ENCODE measurements at regions not wholly inside any gene's neighbourhood (a gene's known extent, or its start where the extent isn't known, plus 50 kb on each side); places are given as distances from the start of the nearest gene placed in this dataset.

DNA sequence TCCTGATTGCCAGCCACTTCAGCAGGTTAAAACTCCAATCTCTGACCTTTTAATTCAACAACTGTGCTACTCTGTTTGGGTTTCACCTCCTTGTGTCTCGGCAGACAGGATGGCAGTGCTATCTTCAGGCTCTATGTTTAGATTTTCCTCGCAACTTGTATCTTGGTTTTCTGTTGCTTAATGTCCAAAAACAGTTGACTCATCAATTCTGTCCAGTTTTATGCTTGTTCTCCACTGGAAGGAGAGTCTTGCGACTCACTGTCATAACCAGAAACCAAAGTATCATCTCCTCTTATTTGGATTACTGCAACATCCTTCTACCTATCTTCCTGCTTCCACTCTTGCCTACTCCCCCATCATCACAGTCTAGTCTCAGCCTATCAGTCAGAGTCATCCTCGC lies 130.9 kb upstream of the ADAMTS16 start:
- no peak for DNase-seq (ENCODE audit: low spot score)

DNA sequence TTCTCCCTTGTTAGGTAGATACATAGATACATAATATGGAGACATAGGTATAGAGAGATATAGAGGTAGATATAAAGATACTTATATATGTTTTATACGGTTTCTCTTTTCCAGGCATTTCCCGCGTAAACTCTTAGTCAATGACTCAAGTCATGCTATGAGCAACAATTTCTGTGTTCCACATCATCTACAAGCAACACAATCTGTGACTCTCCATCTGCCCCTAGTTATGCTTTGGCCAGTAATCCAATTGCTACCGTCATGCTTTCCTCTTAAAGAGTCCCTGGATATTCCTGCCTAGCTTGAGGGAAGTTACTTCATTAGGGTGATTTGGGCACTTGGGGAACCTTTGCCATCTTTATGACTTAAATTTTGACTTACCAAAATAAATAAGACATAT lies 129.0 kb upstream of the ADAMTS16 start:
- no peak for DNase-seq (ENCODE audit: low spot score)

DNA sequence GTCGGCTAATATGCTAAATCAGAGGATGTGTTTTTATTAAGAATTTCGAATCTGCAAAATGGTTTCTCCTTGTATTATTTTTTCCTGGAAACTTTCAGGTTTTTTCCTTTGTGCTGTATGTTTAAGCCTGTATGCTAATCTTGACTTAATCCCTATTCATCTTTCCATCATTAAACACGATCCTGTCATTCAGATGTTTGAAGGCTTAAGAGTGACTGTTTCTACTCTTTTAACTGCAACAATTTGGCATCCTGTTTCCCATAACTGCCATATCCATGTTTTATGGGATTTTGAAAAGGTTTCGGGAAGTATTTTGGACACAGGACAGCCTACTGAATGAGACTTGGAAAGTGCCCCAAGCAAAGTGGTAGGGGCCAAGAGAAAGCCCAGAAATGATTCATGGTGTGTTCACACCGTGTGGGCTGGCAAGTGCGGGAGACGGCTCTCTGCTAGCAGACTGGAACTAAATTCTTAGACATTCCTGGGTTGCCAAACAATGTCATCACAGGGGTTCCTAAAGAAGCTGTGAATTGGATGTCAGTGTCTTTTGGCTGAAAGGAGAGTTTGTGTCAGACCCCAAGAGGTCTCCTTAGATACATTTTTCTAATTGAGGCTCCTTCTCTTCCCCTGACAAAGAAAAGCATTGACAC lies 125.4 kb upstream of the ADAMTS16 start:
- DNase-seq (ENCODE audit: low spot score), result peak; percentile 74

DNA sequence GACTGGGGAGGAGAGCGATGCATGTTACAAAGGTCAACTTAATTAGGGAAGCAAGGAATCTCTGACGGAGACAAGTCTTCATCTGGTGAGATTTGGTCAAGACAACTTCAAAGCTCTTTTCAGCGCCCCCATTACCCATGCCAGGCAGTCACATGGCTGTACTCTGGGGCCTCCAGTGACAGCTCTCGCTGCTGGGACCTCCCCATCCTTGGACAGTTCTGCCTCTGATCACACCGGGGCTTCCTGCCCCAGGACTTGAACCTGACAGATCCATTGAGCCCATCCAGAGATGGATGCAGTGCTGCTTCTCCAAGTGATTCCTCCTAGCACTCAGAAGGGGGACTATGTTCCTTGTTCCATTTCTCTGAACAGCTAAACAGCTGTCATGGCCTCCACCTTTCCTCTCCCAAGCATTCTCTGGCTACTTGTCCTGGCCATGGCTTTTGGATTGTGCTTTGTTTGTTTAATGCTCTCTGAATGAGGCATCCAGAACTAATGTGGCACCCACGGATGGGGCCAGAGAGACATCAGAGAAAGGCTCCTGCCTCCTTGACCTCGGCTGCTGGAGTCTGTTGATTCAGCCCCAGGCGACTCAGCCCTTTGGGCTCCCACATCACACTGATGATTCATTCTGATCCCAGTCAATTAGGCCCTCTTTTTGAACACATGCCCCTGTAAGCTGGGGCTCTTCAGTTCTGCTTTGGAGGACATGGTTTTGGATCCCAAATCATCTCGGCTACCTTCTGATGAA lies 122.1 kb upstream of the ADAMTS16 start:
- peak; percentile 81 for DNase-seq (ENCODE audit: low spot score)

DNA sequence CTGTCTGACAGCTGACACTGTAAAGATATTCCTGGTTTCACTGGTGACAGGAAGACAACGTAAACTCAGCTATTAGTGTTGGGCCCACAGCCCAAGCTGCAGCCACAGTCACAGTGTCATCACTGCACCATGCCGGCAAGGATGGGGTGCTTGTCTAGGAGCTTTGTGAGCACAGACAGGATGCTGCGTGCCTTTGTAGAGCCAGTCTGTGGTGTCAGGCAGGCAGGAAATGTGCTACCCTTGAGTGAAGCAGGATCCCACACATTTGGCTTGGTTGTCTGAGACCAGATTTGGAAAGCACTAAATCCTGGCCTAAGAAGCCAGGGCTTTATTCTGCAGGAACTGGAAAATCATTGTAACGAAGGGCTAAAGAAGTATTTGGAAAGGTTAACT lies 121.6 kb upstream of the ADAMTS16 start:
- peak; percentile 67 for DNase-seq (ENCODE audit: low spot score)

DNA sequence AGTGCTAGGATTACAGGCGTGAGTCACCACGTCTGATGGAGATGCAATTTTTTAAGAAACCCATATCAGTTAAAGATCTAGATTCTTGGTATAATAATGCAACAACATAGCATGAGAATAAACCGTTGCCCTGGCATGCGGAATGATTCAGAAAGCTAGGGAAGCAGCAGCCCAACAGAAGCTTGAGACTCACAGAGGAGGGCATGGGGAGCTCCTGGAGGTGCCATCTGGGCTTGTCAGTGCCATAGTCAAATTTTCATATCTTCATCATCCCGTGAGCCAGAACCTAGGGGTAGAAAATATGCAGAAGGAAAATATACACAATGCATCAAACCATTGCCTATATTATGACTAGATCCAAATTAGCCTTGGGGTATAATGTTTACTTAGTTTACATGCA lies 118.7 kb upstream of the ADAMTS16 start:
- no peak for DNase-seq (ENCODE audit: low spot score)

DNA sequence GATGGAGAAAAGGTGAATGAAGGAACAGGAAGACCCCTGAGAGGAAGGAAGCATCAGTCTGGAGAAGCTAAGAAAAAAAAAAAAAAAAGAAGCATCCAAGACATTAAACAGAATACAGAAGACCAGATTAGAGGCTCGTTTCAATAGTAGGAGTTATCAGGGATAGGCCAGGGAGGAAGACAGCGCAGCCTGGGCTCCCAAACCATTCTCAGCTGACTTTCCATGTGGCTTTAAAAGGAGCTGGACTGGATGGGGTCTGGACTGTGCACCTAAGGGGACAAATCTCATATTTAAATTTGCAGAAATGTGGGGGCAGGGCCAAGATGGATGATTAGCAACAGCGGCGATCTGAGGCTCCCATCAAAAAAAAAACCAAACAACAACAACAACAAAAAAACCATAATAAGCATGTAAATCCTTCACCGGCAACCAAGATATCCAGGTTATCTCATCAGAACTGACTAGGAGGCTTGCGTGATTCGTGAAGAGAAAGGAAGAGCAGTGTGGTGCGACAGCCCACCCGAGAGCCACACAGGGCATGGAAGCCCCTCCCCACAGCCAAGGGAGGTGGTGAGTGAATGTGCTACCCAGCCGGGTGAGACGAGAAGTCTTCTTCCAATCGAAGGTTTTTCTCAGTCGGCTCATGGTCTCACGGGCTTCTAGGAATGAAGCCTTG lies 114.9 kb upstream of the ADAMTS16 start:
- DNase-seq (ENCODE audit: low spot score), result no peak

DNA sequence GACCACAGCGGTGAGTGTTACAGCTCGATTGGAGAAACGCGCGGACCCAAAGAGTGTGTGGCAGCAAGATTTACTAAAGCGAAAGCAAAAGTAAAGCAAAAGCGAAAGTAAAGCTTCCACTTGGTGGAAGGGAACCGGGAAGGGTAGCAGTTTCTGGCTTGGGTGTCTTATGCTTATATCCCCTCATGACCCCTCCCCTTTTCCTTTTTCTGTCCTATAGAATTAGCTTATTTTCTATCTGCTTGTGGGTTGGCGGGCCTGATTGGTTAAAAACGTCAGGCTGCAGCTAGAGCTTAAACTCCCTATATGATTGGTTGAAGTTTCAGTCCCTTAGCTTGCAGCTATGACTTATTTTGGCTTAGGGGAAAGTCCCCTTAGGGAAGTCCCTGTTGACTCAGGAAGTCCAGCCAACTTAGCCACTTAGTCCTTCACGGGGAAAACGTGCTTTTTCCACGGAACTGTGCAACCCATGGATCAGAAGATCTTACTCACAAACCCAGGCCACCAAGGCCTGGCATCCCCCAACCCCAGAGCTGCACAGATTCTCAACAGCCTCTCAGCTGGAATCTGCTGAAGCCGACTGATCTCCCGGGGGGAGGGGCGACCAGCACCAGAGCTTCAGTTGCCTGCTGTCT lies 114.2 kb upstream of the ADAMTS16 start:
- DNase-seq (ENCODE audit: low spot score), result no peak

DNA sequence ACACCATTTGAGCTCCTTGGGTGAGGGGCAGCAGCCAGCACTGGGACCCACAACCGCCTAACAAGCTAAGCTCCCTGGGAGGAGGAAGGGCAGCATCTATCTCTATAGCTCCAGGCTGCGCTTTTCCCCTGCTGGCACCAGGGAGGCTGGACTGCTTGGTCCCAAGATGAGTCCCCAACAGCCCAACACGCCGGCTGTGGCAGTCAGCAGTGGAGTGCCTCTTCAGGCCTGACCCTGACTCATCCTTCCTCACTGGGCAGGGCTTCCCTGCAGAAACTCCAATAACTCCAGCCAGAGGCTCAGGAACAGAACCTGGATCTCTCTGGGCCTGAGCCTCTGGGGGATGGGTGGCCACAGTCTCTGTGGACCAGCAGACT lies 113.7 kb upstream of the ADAMTS16 start:
- no peak for DNase-seq (ENCODE audit: low spot score)

DNA sequence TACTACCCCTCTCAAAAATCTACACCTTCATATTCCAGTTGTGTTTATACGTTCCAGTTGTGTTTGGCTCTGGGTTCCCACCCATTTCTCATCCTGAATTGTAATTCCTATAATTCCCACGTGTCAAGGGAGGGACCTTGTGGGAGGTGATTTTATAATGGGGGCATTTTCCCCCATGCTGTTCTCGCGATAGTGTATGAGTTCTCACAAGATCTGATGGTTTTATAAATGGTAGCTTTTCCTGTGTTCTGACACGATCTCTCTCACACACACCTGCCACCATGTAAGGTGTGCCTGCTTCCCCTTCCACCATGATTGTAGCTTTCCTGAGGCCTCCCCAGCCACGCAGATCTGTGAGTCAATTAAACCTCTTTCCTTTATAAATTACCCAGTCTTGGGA lies 108.5 kb upstream of the ADAMTS16 start:
- DNase-seq (ENCODE audit: low spot score), result no peak

DNA sequence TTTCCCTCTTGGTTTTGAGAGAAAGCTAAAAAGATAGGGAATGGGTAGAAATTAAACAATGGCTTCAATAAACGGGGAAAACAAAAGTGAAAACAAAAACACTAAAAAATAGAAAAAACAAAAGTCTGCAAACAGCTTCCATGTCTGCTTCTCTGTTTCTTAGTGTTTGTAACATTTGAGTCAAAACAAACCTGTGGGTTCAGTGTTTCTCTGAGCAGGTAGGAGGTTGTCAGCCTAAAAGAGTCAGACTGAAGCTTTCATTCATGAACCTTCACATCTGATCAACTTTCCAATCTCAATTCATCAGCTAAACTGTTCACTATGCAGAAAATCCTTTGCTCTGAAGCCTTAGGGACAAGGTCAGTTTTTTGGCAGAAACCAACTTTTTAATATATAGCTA lies 102.5 kb upstream of the ADAMTS16 start:
- DNase-seq (ENCODE audit: low spot score), result no peak

DNA sequence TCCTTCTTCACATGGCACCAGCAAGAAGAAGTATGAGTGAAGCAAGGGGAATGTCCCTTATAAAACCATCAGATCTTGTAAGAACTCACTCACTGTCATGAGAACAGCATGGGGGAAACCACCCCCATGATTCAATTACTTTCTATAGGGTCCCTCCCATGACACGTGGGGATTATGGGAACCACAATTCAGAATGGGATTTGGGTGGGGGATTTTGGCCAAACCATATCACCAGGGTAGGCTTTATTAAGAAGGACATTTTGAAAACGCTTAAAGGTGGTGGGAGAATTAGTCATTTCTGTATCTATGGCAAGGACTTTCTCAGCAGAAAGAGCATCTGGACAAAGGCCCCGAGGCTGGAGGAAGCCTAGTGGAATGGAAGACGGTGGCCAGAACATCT lies 100.2 kb upstream of the ADAMTS16 start:
- no peak for DNase-seq (ENCODE audit: low spot score)

DNA sequence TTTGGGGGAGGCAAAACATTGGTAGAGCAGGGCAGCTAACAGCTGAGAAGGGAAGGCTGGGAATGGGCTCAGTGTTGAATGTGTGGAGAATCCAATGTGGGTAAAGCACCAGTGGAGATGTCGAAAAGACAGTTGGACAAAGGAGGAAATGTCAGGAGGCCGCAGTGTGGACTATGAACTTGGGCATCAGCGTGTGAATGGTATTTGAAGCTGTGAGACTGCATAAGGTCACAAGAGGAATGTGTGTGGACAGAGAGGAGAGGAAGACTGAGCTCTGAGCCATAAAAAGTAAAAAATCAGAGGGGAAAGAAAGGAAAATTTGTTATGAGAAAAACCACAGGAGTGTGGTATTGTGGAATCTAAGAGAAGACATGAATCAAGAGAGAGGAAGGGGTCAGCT lies 99.4 kb upstream of the ADAMTS16 start:
- DNase-seq (ENCODE audit: low spot score), result no peak

DNA sequence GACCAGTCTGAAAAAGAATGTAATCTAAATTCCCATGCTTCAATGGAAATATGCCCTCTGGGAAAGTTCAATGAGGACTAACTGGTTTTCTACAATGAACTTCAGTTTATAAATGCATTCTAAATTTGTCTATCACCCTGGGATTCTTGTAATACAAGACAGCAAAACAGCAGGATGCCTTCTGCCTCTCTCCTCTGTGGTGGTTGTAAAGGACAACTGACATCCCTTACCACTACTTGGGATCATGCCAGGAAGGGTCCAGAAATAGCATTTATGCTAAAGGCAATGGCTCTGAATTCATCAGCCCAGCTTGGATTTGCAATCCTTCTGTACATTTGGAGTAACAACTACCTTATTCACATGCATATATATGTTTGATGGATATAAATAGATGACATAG lies 97.3 kb upstream of the ADAMTS16 start:
- DNase-seq (ENCODE audit: low spot score), result no peak

DNA sequence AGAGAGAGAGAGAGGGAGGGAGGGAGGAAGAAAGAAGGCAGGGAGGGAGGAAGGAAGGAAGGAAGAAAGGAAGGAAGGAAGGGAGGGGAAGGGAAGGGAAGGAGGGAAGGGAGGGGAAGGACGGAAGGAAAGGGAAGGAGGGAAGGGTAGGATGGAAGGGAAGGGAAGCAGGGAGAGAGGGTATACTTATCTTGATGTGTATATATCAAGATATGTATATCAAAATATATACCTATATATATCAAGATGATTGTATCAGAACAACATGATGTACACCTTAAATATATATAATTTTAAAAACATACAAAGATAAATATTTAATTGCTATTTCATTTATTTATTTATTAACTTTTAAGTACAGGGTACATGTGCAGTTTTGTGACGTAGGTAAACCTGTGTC lies 96.8 kb upstream of the ADAMTS16 start:
- no peak for DNase-seq (ENCODE audit: low spot score)

DNA sequence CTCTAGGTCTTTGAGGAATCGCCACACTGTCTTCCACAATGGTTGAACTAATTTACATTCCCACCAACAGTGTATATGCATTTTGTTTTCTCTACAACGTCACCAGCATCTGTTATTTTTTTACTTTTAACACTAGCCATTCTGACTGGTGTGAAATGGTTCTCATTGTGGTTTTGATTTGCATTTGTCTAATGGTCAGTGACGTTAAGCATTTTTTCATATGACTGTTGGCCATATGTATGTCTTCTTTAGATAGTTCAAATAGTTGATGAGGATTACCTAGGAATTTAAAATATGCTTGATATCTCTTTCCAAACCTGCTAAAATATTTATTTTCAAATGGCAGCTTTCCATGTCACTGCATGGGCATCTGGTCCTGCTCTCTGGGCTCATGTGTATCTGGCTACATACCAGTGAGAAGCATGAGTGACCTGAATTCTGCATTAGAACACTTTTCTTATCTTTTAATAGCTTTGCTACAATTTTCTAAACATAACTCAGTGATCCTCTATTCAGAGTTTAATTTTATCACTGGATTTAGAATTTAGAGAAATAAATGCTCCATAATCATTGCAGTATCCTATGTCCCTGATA lies 95.8 kb upstream of the ADAMTS16 start:
- DNase-seq (ENCODE audit: low spot score), result no peak

DNA sequence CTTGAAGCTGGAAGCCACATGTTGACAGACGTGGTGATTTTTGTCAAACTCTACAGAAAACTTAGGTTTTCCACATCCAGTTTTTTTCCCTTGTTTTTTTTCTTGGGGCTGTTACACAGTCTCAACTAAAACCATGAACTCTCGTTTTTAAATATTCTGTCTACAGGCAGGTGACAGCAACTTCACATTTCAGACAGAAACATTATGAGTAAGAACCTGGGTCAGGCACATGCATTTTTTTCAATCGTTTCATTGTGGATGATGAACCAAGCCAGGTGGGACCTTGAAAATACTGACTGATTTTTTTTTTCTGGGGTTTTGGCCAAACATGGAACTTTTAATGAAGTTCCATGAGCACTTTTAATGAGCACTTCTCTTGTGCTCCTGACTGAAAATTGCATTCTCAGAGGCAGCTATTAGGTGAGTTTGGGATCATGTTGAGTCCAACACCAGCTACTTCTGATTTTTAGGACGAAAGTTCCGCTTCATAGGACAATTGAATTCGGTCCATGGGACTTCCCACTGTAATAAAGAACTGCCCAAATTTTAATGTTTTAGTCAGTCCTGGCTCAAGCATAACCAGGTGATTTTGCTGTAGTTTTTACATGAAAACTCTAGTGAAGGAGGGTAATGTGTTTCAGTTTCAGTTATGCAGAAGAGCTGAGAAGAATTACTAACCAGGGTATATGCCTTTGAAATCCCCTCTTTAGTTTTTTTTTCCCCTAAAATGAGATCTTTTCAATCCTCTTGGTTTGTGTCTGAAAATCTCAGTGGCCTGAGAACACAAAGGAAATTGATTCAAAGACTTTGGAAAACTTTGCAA lies 93.2 kb upstream of the ADAMTS16 start:
- no peak for DNase-seq (ENCODE audit: low spot score)

DNA sequence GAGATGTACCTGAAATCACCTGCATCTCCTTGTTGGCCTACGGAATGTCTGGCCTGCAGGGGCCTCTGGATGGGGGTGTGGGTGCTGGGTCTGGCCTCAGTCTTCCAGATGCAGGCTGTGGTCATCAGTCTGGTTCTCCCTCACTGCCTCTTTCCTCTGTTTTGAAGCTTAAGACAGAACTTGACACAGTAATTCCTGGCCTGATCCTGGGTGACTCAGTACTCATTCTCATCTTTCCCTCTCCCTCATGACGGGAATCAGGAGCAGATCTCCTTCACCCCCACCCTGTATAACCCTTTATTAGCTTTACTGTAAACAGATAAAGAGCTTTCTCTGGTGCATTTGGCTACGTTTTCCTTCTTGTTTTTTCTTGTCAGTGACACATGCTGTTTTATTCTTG lies 89.3 kb upstream of the ADAMTS16 start:
- no peak for DNase-seq (ENCODE audit: low spot score)

DNA sequence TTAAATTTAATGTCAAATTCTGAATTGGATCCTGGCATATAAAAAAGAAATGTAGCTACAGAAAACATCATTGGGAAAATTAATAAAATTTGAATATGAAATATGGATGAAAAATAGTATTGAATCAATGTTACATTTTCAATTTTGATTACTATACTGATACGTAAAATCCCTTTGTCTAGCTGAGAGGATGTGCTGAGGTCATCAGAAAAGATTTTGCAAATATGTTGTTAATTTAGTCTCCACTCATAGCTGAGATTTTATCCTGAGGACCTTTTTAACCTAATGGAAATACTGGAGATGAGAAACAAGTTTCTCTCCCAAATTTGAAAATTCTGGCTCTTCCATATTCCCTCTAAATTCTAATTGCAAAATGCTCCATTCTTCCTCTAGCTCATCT lies 84.4 kb upstream of the ADAMTS16 start:
- DNase-seq (ENCODE audit: low spot score), result no peak

DNA sequence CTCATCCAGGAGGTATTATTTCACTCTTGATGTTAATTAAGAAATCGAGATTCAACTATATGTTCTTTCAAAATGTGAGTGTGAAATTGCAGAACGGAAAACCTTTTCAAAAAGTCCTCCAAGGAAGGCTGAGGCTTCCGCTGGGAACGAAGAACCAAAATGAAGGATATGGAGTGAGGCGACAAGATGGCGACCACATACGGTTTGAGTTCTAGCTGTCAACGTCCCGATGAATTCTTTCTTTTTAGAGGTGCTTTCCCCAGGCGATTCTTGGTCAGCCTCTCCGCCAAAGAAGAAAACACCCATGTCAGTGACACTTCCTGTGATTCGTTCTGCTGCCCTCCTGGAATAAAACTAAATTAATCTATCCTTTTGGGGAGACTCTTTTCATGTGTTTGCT lies 78.3 kb upstream of the ADAMTS16 start:
- DNase-seq (ENCODE audit: low spot score), result no peak

DNA sequence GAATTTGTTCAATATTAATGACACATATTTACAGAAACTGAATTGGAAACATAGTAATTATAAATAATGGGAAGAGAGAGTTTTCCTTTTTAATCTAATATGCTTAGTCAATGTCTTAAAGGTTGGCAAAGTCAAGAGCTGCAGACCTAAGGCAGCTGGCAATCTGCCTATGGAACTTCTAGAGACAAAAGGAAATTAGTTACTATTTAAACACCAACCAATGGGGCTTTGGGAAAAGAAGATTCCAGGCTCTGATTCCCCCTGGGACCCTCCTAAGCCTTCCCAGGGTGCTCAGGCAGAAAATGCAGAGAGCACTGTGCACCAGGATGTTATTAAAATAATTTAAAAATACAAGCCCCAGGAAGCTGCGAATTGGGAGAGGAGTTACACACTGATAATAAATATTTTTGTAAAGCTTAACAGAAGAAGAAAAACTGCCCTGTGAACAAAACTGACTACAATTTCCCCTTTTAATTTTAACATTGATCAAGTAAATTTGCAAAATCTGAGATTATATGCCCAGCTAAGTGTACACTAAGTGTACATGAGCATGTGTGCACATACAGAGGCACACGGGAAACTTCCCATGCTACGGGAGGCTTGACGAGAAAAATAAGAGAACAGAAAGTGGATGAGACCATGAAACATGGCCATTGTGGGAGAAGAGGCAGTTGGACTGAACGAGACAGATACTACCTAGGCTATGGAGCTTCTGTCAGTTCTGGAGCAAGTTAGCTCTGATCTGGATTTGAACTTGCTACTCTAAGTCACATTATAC lies 77.4 kb upstream of the ADAMTS16 start:
- no peak for DNase-seq (ENCODE audit: low spot score)

Measured in AG08395 (cell line).